ENCODE measurements at regions not wholly inside any gene's neighbourhood (a gene's known extent, or its start where the extent isn't known, plus 50 kb on each side); places are given as distances from the start of the nearest gene placed in this dataset.

DNA sequence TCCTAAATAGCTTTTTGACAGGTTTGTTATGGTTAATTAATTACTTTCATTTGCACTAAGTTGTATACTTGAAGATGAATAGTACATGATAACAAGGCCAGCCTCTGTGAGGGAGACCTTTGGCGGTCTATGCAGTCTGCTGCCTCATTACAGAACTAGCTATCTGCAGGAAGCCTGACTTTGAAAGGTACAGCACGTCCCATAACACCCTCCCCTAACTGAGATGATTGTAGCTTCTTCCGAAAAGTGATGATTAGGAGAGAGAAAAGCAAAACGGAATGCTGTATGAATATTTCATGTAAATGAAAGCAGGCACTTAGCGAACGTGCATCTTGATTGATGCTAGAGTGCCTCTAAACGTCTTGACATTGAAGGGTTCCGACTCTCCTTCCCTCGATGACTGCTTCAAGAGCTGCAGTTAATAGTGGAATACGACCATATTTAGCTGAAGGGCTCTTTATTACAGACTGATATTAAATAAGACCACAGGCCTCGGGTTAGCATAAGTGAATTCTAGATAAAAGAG is 116.2 kb upstream of the TMCO5A start:
- TF ChIP-seq EP300 (IDR thresholded peaks at IDR 0.05; ENCODE audit: borderline replicate concordance in 1 of 2, low read depth in 1 of 2, low read length in 1 of 2) (no peak), GABPA (IDR thresholded peaks at IDR 0.05; ENCODE audit: low read depth) (no peak)

Measured in SK-N-SH (cell line).